ENCODE measurements at regions not wholly inside any gene's neighbourhood (a gene's known extent, or its start where the extent isn't known, plus 50 kb on each side); places are given as distances from the start of the nearest gene placed in this dataset.

GRCh38 chr18:55821219-55821618 lies 233.2 kb upstream of the TCF4 start:
- no peak for TF ChIP-seq CTCF (conservative IDR thresholded peaks at IDR 0.05)
- H3K56ac ChIP-seq (ENCODE audit: insufficient read length, low read depth, low read length), result no peak overlapping the region
- no peak overlapping the region for H3K18ac ChIP-seq (ENCODE audit: insufficient read length, low read depth, low read length)
- Mint-ChIP-seq H3K9me3 (no peaks in the 10 kb centered on the region), H3K27ac (no peak overlapping the region), H3K4me1 (no peaks in the 10 kb centered on the region), H3K4me3 (no peak overlapping the region), H3K27me3 (ENCODE audit: low read depth) (no peaks in the 10 kb centered on the region), H3K36me3 (ENCODE audit: insufficient read depth in 1 of 3, low read depth in 3 of 3) (no peaks in the 10 kb centered on the region)
- H3T11ph ChIP-seq (ENCODE audit: low read length), result no peak overlapping the region
- DNase-seq, result no peak
- H3K27ac ChIP-seq (ENCODE audit: insufficient read length, low read depth, low read length), result no peak overlapping the region
- H3K9ac ChIP-seq (ENCODE audit: extremely low read depth, insufficient read length, low read length), result no peak overlapping the region
- no peaks in the 10 kb centered on the region for H3K9me3 ChIP-seq (ENCODE audit: control insufficient read depth, low read depth, low read length)
- no CpG with 5 or more reads among the region's 2 CpGs for WGBS (ENCODE audit: extremely low coverage, insufficient read length, low lambda C conversion rate)
- H3K27me3 ChIP-seq (ENCODE audit: insufficient read depth, low read length), result no peaks in the 10 kb centered on the region
- no peak overlapping the region for H3K14ac ChIP-seq (ENCODE audit: insufficient read depth, low read length)
- no peak overlapping the region for H3K4me2 ChIP-seq (ENCODE audit: insufficient read depth, insufficient read length, low read length)
- no peak overlapping the region for H2BK20ac ChIP-seq (ENCODE audit: low read depth, low read length, poor library complexity, severe bottlenecking)
- H4K91ac ChIP-seq (ENCODE audit: insufficient read length, low read depth, low read length), result no peak overlapping the region
- H3K4ac ChIP-seq (ENCODE audit: low read depth, low read length), result no peak overlapping the region
- no peak overlapping the region for H3K23ac ChIP-seq (ENCODE audit: insufficient read length, low read depth, low read length)
- H2AFZ ChIP-seq (ENCODE audit: low read length), result no peak overlapping the region
- H2BK5ac ChIP-seq (ENCODE audit: insufficient read length, low read length), result no peak overlapping the region
- no peak overlapping the region for H2BK12ac ChIP-seq (ENCODE audit: insufficient read length, low read depth, low read length)
- no peaks in the 10 kb centered on the region for H4K20me1 ChIP-seq (ENCODE audit: control insufficient read depth, insufficient read depth, insufficient read length)
- H3K79me2 ChIP-seq (ENCODE audit: insufficient read depth, low read length), result no peaks in the 10 kb centered on the region
- H3K23me2 ChIP-seq (ENCODE audit: insufficient read length, low read depth, low read length, poor library complexity, severe bottlenecking), result no peaks in the 10 kb centered on the region
- H3K79me1 ChIP-seq (ENCODE audit: insufficient read depth, low read depth, low read length, poor library complexity, severe bottlenecking), result no peaks in the 10 kb centered on the region
- H2BK15ac ChIP-seq (ENCODE audit: low read depth, low read length), result no peak overlapping the region
- no peak overlapping the region for H4K8ac ChIP-seq (replicated peaks; ENCODE audit: insufficient read length, low read depth, low read length)
- H2BK120ac ChIP-seq (ENCODE audit: low read depth, low read length, poor library complexity, severe bottlenecking), result no peak overlapping the region
- H4K5ac ChIP-seq (ENCODE audit: insufficient read length, low read depth, low read length), result no peak overlapping the region
- no peak overlapping the region for H2AK5ac ChIP-seq (ENCODE audit: insufficient read length, low read length)
- no peaks in the 10 kb centered on the region for H3K4me1 ChIP-seq (ENCODE audit: insufficient read depth, low read length)
